ENCODE measurements at regions not wholly inside any gene's neighbourhood (a gene's known extent, or its start where the extent isn't known, plus 50 kb on each side); places are given as distances from the start of the nearest gene placed in this dataset.

- peak; percentile 24 for DNase-seq (ENCODE audit: low spot score)
Measured at GRCh38 chr7:19853261-19853832, 79.9 kb upstream of the TMEM196 start.

- no peak for DNase-seq (ENCODE audit: low spot score)
Measured at GRCh38 chr7:19852192-19852591, 78.8 kb upstream of the TMEM196 start.

DNA sequence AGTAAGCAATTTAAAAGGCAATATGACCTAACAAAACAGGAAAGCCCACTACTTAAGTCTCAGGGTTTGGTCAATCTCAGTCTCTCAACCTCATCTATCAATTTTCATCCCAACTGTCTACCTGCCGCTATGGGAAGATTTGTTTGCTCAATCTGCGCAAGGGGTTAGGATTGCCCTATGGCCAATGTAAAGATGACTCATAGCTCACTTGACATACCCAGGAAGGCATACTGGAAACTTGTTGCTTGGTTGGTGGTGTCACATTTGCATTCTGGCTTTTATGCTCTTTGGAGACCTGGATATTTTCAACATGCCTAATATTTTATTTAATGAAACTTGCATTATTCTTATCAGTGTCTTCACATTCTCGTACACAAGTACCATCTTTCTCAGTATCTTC is 78.1 kb upstream of the TMEM196 start:
- DNase-seq (ENCODE audit: low spot score), result no peak

DNA sequence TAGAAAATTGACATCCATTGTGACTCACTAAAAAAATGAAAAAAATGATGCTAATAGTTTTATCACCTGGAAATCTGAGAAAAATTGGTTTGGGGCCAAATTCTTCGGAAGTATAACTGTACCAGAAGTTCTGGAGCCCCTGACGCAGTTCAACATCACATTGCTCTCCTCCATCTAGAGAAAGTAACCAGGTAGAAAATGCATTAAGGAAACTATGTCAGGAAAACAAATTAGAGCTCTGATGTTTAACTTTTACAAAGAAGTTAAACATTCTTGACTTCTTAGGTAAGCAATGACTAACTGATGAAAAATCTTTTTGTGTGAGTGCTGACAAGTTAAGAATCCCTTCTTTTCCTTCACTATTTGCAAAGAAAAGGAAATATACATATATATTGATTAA is 61.1 kb upstream of the TMEM196 start:
- DNase-seq (ENCODE audit: low spot score), result no peak

- no peak for DNase-seq (ENCODE audit: low spot score)
Measured at GRCh38 chr7:19830604-19831003, 57.2 kb upstream of the TMEM196 start.

Data from RKO (cell line).